GM23338 (cell line): ENCODE measurements at regions not wholly inside any gene's neighbourhood (a gene's known extent, or its start where the extent isn't known, plus 50 kb on each side); places are given as distances from the start of the nearest gene placed in this dataset.

Source experiments
- ATAC-seq: fragments of 200-7000 bp; cut with Tn5 transposase; 3 replicates; pipeline ENCODE4 v1.9.1; 2020
- DNase-seq: peaks from one replicate; pipeline ENCODE4 v3.0.0-alpha.2; 2015; ENCODE audit warnings: low spot score
- H2AFZ ChIP-seq: fragments of 200-600 bp; sonication (generic); 2 replicates; pipeline ENCODE4 v1.8.0; 2016; ENCODE audit warnings: antibody characterized with exemption, mild to moderate bottlenecking, moderate library complexity
- H3F3A ChIP-seq: fragments of 200-600 bp; sonication (generic); replicated peaks from 2 replicates; pipeline ENCODE4 v1.8.0; 2017; ENCODE audit warnings: antibody characterized with exemption, mixed run types, low read depth
- H3K27ac ChIP-seq: fragments of 200-600 bp; sonication (generic); 2 replicates; pipeline ENCODE4 v1.6.1; 2016; ENCODE audit warnings: low read depth
- H3K27me3 ChIP-seq: fragments of 200-600 bp; sonication (generic); 2 replicates; pipeline ENCODE4 v1.8.0; 2016; ENCODE audit warnings: mild to moderate bottlenecking, mixed run types, moderate library complexity; ENCODE audit not compliant: insufficient read depth
- H3K36me3 ChIP-seq: fragments of 200-600 bp; sonication (generic); 2 replicates; pipeline ENCODE4 v1.8.0; 2016; ENCODE audit warnings: mild to moderate bottlenecking; ENCODE audit not compliant: insufficient read depth
- H3K4me1 ChIP-seq: fragments of 200-600 bp; sonication (generic); 2 replicates; pipeline ENCODE4 v1.8.0; 2016; ENCODE audit warnings: mild to moderate bottlenecking, moderate library complexity; ENCODE audit not compliant: insufficient read depth
- H3K4me2 ChIP-seq: fragments of 200-600 bp; sonication (generic); 2 replicates; pipeline ENCODE4 v1.7.1; 2017; ENCODE audit warnings: mixed run types
- H3K4me3 ChIP-seq: fragments of 200-600 bp; sonication (generic); 2 replicates; pipeline ENCODE4 v1.6.1; 2016; ENCODE audit warnings: mixed run types
- H3K79me2 ChIP-seq: fragments of 200-600 bp; sonication (generic); replicated peaks from 2 replicates; pipeline ENCODE4 v1.8.0; 2017; ENCODE audit warnings: mild to moderate bottlenecking; ENCODE audit not compliant: insufficient read depth
- H3K9me2 ChIP-seq: fragments of 200-600 bp; sonication (generic); 2 replicates; pipeline ENCODE4 v1.8.0; 2017; ENCODE audit not compliant: insufficient read depth
- H4K20me1 ChIP-seq: fragments of 200-600 bp; sonication (generic); replicated peaks from 2 replicates; pipeline ENCODE4 v1.8.0; 2017; ENCODE audit warnings: mild to moderate bottlenecking; ENCODE audit not compliant: insufficient read depth
- H3K27ac Mint-ChIP-seq: 2 replicates; pipeline ENCODE4 v1.8.0; 2020; ENCODE audit warnings: inconsistent platforms, mild to moderate bottlenecking, moderate library complexity, mixed read lengths
- H3K27me3 Mint-ChIP-seq: 3 replicates; pipeline ENCODE4 v1.8.0; 2022; ENCODE audit warnings: low read depth, mild to moderate bottlenecking, moderate library complexity, mixed read lengths, inconsistent platforms; ENCODE audit not compliant: insufficient read depth, poor library complexity
- H3K36me3 Mint-ChIP-seq: 3 replicates; pipeline ENCODE4 v1.8.0; 2021; ENCODE audit warnings: low read depth, mild to moderate bottlenecking, inconsistent platforms, moderate library complexity, mixed read lengths
- H3K4me1 Mint-ChIP-seq: 3 replicates; pipeline ENCODE4 v1.8.0; 2020; ENCODE audit warnings: mild to moderate bottlenecking, inconsistent platforms, mixed read lengths
- H3K4me3 Mint-ChIP-seq: 3 replicates; pipeline ENCODE4 v1.8.0; 2021; ENCODE audit warnings: moderate library complexity, mild to moderate bottlenecking, inconsistent platforms, mixed read lengths
- H3K9me3 Mint-ChIP-seq: 3 replicates; pipeline ENCODE4 v1.8.0; 2020; ENCODE audit warnings: moderate library complexity, mild to moderate bottlenecking, inconsistent platforms, mixed read lengths
- CREB1 ChIP-seq: fragments of 250-450 bp; sonication (Bioruptor Pico); IDR thresholded peaks from 2 replicates; pipeline ENCODE4 v1.5.0; 2020; ENCODE audit warnings: low read depth, mild to moderate bottlenecking, moderate library complexity
- EZH2 ChIP-seq: fragments of 200-600 bp; sonication (generic); IDR thresholded peaks from one replicate; pipeline ENCODE4 v1.8.0; 2017; ENCODE audit warnings: antibody characterized with exemption, mild to moderate bottlenecking, low read depth; ENCODE audit not compliant: unreplicated experiment
- EZH2phosphoT487 ChIP-seq: fragments of 200-600 bp; sonication (generic); IDR thresholded peaks from one replicate; pipeline ENCODE4 v1.8.1; 2018; ENCODE audit warnings: antibody characterized with exemption; ENCODE audit not compliant: unreplicated experiment
- JUNB ChIP-seq: IDR thresholded peaks from one replicate; pipeline ENCODE4 v1.6.1; 2016; ENCODE audit warnings: antibody characterized with exemption; ENCODE audit not compliant: unreplicated experiment
- NANOG ChIP-seq: IDR thresholded peaks from 2 replicates; pipeline ENCODE4 v1.6.1; 2016; ENCODE audit warnings: antibody characterized with exemption, borderline replicate concordance
- POLR2AphosphoS5 ChIP-seq: IDR thresholded peaks from 2 replicates; pipeline ENCODE4 v1.6.1; 2016; ENCODE audit warnings: antibody characterized with exemption, low read depth
- STAT1 ChIP-seq: IDR thresholded peaks from one replicate; pipeline ENCODE4 v1.6.1; 2016; ENCODE audit warnings: antibody characterized with exemption; ENCODE audit not compliant: unreplicated experiment
- ZNF114 ChIP-seq: fragments of 250-450 bp; sonication (Bioruptor Pico); IDR thresholded peaks from 2 replicates; pipeline ENCODE4 v1.5.0; 2020; ENCODE audit warnings: mild to moderate bottlenecking, moderate library complexity
- ZNF331 ChIP-seq: fragments of 250-450 bp; sonication (Bioruptor Pico); IDR thresholded peaks from 2 replicates; pipeline ENCODE4 v1.5.0; 2020; ENCODE audit warnings: low read depth, mild to moderate bottlenecking, moderate library complexity
- TF ChIP-seq, protein P1 (sequence below): IDR thresholded peaks from 2 replicates; pipeline ENCODE4 v1.6.1; 2016; ENCODE audit warnings: antibody characterized with exemption
- TF ChIP-seq, protein P2 (sequence below): fragments of 250-450 bp; sonication (Bioruptor Pico); IDR thresholded peaks from 2 replicates; pipeline ENCODE4 v1.5.0; 2020; ENCODE audit warnings: mild to moderate bottlenecking, moderate library complexity
- TF ChIP-seq, protein P3 (sequence below), 2 experiments: fragments of 200-600 bp in 1 of 2; sonication (generic) in 1 of 2; conservative IDR thresholded peaks; 2 replicates each; pipeline versions ENCODE4 v1.5.1 to v1.6.1; 2016 to 2017; ENCODE audit warnings: antibody characterized with exemption in 2 of 2, low read depth in 2 of 2, mild to moderate bottlenecking in 2 of 2, moderate library complexity in 1 of 2
- TF ChIP-seq, protein P4 (sequence below): IDR thresholded peaks from one replicate; pipeline ENCODE4 v1.6.1; 2018; ENCODE audit warnings: antibody characterized with exemption; ENCODE audit not compliant: unreplicated experiment

DNA sequence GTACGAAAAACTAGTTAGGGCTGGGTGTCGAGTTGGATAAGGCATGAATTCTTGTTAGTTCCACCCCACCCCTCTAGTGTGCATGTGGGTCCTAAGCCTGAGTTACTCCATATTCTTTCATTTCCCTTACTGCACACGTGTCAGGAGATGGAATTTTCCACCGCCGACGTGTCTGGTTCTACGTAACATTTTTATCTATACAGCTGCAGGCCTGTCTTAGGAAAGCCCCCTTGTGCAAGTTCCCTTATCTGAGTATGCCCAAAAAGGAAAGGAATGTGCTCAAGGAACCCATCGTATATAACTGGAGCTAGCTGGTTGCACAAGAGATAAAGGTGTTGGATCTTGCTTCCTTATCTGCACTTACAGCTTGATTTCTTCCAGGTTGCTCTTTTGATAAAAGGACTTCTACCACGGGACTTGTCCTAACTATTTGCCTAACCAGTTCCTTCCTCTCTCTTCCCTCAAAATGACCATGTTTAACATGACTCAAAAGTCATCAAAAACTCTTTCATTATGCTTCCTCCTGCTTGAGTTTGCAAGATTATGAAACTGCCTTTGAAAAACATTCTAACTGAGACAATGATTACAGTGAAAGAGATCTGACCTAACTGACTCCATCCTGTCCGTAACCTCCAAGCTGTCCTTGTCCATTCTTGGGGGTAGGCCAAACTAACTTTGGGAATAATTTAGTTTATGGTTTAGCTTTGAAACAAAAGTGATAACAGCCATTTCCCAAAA is 181.4 kb downstream of the AKR1D1 start:
- H2AFZ ChIP-seq, result peak overlapping the region; percentile 84

More for the DNA sequence above, 181.4 kb downstream of the AKR1D1 start:
- Histone ChIP-seq H3K36me3 (peaks cover 11% of the 10 kb centered on the region), H4K20me1 (no peaks in the 10 kb centered on the region), H3F3A (no peaks in the 10 kb centered on the region), H3K4me2 (no peak overlapping the region), H3K4me3 (no peak overlapping the region), H3K27ac (no peak overlapping the region), H3K79me2 (no peaks in the 10 kb centered on the region), H3K27me3 (no peaks in the 10 kb centered on the region), H3K4me1 (peaks cover 8% of the 10 kb centered on the region), H3K9me2 (peaks cover 12% of the 10 kb centered on the region)
- H3K4me3 Mint-ChIP-seq, result no peak overlapping the region
- H3K4me1 Mint-ChIP-seq, result peaks cover 7% of the 10 kb centered on the region
- peaks cover 61% of the 10 kb centered on the region for H3K36me3 Mint-ChIP-seq
- H3K27me3 Mint-ChIP-seq, result peaks cover 2% of the 10 kb centered on the region
- H3K9me3 Mint-ChIP-seq, result peaks cover 54% of the 10 kb centered on the region
- DNase-seq, result no peak
- TF ChIP-seq EZH2phosphoT487 (no peak), STAT1 (no peak), NANOG (no peak), ZNF331 (CRISPR knock-in tag) (no peak), CREB1 (CRISPR knock-in tag) (no peak), EZH2 (no peak), ZNF114 (no peak), JUNB (no peak), POLR2AphosphoS5 (no peak)
- TF ChIP-seq, protein P1, sequence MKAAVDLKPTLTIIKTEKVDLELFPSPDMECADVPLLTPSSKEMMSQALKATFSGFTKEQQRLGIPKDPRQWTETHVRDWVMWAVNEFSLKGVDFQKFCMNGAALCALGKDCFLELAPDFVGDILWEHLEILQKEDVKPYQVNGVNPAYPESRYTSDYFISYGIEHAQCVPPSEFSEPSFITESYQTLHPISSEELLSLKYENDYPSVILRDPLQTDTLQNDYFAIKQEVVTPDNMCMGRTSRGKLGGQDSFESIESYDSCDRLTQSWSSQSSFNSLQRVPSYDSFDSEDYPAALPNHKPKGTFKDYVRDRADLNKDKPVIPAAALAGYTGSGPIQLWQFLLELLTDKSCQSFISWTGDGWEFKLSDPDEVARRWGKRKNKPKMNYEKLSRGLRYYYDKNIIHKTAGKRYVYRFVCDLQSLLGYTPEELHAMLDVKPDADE, result no peak
- TF ChIP-seq, protein P2, sequence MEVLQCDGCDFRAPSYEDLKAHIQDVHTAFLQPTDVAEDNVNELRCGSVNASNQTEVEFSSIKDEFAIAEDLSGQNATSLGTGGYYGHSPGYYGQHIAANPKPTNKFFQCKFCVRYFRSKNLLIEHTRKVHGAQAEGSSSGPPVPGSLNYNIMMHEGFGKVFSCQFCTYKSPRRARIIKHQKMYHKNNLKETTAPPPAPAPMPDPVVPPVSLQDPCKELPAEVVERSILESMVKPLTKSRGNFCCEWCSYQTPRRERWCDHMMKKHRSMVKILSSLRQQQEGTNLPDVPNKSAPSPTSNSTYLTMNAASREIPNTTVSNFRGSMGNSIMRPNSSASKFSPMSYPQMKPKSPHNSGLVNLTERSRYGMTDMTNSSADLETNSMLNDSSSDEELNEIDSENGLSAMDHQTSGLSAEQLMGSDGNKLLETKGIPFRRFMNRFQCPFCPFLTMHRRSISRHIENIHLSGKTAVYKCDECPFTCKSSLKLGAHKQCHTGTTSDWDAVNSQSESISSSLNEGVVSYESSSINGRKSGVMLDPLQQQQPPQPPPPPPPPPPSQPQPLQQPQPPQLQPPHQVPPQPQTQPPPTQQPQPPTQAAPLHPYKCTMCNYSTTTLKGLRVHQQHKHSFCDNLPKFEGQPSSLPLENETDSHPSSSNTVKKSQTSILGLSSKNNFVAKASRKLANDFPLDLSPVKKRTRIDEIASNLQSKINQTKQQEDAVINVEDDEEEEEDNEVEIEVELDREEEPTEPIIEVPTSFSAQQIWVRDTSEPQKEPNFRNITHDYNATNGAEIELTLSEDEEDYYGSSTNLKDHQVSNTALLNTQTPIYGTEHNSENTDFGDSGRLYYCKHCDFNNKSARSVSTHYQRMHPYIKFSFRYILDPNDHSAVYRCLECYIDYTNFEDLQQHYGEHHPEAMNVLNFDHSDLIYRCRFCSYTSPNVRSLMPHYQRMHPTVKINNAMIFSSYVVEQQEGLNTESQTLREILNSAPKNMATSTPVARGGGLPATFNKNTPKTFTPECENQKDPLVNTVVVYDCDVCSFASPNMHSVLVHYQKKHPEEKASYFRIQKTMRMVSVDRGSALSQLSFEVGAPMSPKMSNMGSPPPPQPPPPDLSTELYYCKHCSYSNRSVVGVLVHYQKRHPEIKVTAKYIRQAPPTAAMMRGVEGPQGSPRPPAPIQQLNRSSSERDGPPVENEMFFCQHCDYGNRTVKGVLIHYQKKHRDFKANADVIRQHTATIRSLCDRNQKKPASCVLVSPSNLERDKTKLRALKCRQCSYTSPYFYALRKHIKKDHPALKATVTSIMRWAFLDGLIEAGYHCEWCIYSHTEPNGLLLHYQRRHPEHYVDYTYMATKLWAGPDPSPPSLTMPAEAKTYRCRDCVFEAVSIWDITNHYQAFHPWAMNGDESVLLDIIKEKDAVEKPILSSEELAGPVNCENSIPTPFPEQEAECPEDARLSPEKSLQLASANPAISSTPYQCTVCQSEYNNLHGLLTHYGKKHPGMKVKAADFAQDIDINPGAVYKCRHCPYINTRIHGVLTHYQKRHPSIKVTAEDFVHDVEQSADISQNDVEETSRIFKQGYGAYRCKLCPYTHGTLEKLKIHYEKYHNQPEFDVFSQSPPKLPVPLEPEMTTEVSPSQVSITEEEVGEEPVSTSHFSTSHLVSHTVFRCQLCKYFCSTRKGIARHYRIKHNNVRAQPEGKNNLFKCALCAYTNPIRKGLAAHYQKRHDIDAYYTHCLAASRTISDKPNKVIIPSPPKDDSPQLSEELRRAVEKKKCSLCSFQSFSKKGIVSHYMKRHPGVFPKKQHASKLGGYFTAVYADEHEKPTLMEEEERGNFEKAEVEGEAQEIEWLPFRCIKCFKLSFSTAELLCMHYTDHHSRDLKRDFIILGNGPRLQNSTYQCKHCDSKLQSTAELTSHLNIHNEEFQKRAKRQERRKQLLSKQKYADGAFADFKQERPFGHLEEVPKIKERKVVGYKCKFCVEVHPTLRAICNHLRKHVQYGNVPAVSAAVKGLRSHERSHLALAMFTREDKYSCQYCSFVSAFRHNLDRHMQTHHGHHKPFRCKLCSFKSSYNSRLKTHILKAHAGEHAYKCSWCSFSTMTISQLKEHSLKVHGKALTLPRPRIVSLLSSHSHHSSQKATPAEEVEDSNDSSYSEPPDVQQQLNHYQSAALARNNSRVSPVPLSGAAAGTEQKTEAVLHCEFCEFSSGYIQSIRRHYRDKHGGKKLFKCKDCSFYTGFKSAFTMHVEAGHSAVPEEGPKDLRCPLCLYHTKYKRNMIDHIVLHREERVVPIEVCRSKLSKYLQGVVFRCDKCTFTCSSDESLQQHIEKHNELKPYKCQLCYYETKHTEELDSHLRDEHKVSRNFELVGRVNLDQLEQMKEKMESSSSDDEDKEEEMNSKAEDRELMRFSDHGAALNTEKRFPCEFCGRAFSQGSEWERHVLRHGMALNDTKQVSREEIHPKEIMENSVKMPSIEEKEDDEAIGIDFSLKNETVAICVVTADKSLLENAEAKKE (CRISPR knock-in tag), result no peak
- TF ChIP-seq, protein P3, sequence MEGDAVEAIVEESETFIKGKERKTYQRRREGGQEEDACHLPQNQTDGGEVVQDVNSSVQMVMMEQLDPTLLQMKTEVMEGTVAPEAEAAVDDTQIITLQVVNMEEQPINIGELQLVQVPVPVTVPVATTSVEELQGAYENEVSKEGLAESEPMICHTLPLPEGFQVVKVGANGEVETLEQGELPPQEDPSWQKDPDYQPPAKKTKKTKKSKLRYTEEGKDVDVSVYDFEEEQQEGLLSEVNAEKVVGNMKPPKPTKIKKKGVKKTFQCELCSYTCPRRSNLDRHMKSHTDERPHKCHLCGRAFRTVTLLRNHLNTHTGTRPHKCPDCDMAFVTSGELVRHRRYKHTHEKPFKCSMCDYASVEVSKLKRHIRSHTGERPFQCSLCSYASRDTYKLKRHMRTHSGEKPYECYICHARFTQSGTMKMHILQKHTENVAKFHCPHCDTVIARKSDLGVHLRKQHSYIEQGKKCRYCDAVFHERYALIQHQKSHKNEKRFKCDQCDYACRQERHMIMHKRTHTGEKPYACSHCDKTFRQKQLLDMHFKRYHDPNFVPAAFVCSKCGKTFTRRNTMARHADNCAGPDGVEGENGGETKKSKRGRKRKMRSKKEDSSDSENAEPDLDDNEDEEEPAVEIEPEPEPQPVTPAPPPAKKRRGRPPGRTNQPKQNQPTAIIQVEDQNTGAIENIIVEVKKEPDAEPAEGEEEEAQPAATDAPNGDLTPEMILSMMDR (conservative IDR thresholded peaks at IDR 0.05; ENCODE audit: low read depth in 2 of 2), result no peak
- TF ChIP-seq, protein P4, sequence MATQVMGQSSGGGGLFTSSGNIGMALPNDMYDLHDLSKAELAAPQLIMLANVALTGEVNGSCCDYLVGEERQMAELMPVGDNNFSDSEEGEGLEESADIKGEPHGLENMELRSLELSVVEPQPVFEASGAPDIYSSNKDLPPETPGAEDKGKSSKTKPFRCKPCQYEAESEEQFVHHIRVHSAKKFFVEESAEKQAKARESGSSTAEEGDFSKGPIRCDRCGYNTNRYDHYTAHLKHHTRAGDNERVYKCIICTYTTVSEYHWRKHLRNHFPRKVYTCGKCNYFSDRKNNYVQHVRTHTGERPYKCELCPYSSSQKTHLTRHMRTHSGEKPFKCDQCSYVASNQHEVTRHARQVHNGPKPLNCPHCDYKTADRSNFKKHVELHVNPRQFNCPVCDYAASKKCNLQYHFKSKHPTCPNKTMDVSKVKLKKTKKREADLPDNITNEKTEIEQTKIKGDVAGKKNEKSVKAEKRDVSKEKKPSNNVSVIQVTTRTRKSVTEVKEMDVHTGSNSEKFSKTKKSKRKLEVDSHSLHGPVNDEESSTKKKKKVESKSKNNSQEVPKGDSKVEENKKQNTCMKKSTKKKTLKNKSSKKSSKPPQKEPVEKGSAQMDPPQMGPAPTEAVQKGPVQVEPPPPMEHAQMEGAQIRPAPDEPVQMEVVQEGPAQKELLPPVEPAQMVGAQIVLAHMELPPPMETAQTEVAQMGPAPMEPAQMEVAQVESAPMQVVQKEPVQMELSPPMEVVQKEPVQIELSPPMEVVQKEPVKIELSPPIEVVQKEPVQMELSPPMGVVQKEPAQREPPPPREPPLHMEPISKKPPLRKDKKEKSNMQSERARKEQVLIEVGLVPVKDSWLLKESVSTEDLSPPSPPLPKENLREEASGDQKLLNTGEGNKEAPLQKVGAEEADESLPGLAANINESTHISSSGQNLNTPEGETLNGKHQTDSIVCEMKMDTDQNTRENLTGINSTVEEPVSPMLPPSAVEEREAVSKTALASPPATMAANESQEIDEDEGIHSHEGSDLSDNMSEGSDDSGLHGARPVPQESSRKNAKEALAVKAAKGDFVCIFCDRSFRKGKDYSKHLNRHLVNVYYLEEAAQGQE, result no peak
- H3K27ac Mint-ChIP-seq, result no peak overlapping the region
- no peak for ATAC-seq
